ENCODE measurements at regions not wholly inside any gene's neighbourhood (a gene's known extent, or its start where the extent isn't known, plus 50 kb on each side); places are given as distances from the start of the nearest gene placed in this dataset.

DNA sequence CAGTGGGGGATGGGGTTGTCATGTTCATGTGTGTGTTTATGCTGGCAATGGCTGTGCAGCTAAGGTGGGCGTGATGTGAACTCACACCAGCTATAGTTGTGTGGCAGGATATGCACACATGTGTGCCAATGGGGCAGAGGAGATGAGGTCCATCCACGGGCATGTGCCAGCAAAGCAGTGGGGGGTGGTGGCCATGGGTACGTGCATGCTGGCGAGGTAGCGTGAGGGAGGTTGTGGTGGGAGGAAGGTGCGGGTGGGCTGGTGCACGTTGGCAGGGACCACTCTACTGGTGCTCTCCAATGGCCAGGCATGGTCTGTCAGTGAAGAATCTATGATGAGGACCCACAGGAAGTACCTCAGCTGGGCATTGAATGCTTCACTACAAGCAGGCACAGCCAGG is 567.5 kb upstream of the SORCS1 start:
- Histone ChIP-seq H3K9ac (ENCODE audit: low read depth, low read length) (no peak overlapping the region), H4K20me1 (ENCODE audit: insufficient read depth, low read length) (no peaks in the 10 kb centered on the region)

More for the DNA sequence above, 567.5 kb upstream of the SORCS1 start:
- Histone ChIP-seq H2BK15ac (ENCODE audit: low read depth, low read length) (no peak overlapping the region), H4K91ac (ENCODE audit: insufficient read depth, low read depth, low read length) (no peak overlapping the region), H3K18ac (ENCODE audit: low read depth, low read length) (no peak overlapping the region), H2BK20ac (ENCODE audit: low read depth, low read length) (no peak overlapping the region), H3K4me3 (ENCODE audit: insufficient read depth, low read depth, low read length) (no peak overlapping the region), H3K23ac (ENCODE audit: low read depth, low read length) (no peak overlapping the region), H3K56ac (ENCODE audit: extremely low read depth, insufficient read depth, low read length) (no peak overlapping the region), H3K4me2 (ENCODE audit: low read depth, low read length) (no peak overlapping the region), H3K14ac (replicated peaks; ENCODE audit: low read depth, low read length) (no peak overlapping the region), H4K5ac (ENCODE audit: low read depth, low read length) (no peak overlapping the region), H2BK5ac (ENCODE audit: low read depth, low read length, poor library complexity, severe bottlenecking) (no peak overlapping the region), H3K79me1 (ENCODE audit: low read depth in 1 of 2, low read length in 2 of 2) (no peaks in the 10 kb centered on the region), H4K8ac (ENCODE audit: low read depth in 2 of 2, low read length in 2 of 2) (no peak overlapping the region), H2AK9ac (replicated peaks; ENCODE audit: low read depth, low read length, poor library complexity) (no peak overlapping the region), H3K4me1 (ENCODE audit: control insufficient read depth, insufficient read depth, low read length) (no peaks in the 10 kb centered on the region), H2BK120ac (ENCODE audit: low read depth, low read length) (no peak overlapping the region), H3K9me1 (ENCODE audit: insufficient read depth, low read length) (no peaks in the 10 kb centered on the region), H3K36me3 (ENCODE audit: control insufficient read depth, insufficient read depth, low read length) (no peaks in the 10 kb centered on the region), H3K27ac (ENCODE audit: insufficient read depth, low read length) (no peak overlapping the region), H2AFZ (replicated peaks; ENCODE audit: low read length, poor library complexity) (peak overlapping the region; percentile 51), H2AK5ac (ENCODE audit: low read depth, low read length) (no peak overlapping the region), H3K9me3 (ENCODE audit: control insufficient read depth, insufficient read depth, low read length) (peaks cover 15% of the 10 kb centered on the region), H3K27me3 (ENCODE audit: control insufficient read depth, insufficient read depth, low read length) (no peaks in the 10 kb centered on the region), H3K4ac (ENCODE audit: low read depth, low read length) (no peak overlapping the region)
- dilution Hi-C loops (cut with HindIII; ENCODE audit: low sequenced_read_pairs, unreplicated experiment) = no loop called here
- ChIA-PET POLR2A (ENCODE audit: unreplicated experiment) (no interaction called here), CTCF (no interaction called here)
- DNase-seq (no peak), ATAC-seq (ENCODE audit: low read depth) (no peak)
- TF ChIP-seq FOS (IDR thresholded peaks at IDR 0.05; ENCODE audit: low read depth, low read length) (no peak), RFX5 (IDR thresholded peaks at IDR 0.05; ENCODE audit: low read depth, low read length) (no peak)
- in situ Hi-C loops (cut with MboI; ENCODE audit: low sequenced_read_pairs) = no loop called here
- BruUV-seq (replicated peaks) = no TSS peak
- 63% methylated on average over 5 of the region's 7 CpGs; no CpG with 5 or more reads in 1 of the 2 experiments for WGBS, 2 experiments (ENCODE audit: extremely low coverage in 2 of 2, insufficient read length in 1 of 2)
- intact Hi-C loops (cut with micrococcal nuclease) = no loop called here

Data from IMR-90 (cell line).